Astrocyte of the spinal cord (primary cell): ENCODE measurements at regions not wholly inside any gene's neighbourhood (a gene's known extent, or its start where the extent isn't known, plus 50 kb on each side); places are given as distances from the start of the nearest gene placed in this dataset.
A peak's percentile ranks its signal among the peaks of the same experiment; 100 is the strongest.

Source experiments
- DNase-seq: peaks from one replicate; pipeline ENCODE4 v3.0.0; 2011; ENCODE audit warnings: low read depth, low spot score
- H3K4me3 ChIP-seq: 2 replicates; pipeline ENCODE4 v1.5.1; 2011; ENCODE audit warnings: low read depth, mild to moderate bottlenecking, low read length, moderate library complexity
- in situ Hi-C: cut with HindIII; loops from 2 replicates; pipeline ENCODE4 v1.10.0; 2017; ENCODE audit warnings: low sequenced_read_pairs
- TF ChIP-seq, protein P1 (sequence below): IDR thresholded peaks from 2 replicates; pipeline ENCODE4 v1.5.1; 2012; ENCODE audit warnings: low read depth, mild to moderate bottlenecking, low read length, inconsistent platforms

DNA sequence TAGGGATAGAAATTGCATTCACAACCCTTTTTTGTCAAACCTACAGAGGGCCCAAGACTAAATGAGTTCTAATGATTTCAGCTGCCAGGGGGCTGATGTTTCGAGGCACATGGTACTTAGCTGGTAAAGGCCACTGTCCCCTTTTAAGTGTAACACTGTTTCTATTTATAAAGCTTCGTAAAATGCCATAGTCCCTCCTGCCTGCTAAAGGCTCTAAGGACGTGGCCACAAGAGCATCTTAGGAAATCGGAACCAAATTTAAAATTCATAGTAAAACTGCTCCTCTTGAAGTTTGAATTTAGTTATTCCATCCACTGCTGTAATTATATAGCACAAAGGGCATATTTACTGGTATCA is 170.3 kb upstream of the WWC1 start:
- TF ChIP-seq, protein P1, sequence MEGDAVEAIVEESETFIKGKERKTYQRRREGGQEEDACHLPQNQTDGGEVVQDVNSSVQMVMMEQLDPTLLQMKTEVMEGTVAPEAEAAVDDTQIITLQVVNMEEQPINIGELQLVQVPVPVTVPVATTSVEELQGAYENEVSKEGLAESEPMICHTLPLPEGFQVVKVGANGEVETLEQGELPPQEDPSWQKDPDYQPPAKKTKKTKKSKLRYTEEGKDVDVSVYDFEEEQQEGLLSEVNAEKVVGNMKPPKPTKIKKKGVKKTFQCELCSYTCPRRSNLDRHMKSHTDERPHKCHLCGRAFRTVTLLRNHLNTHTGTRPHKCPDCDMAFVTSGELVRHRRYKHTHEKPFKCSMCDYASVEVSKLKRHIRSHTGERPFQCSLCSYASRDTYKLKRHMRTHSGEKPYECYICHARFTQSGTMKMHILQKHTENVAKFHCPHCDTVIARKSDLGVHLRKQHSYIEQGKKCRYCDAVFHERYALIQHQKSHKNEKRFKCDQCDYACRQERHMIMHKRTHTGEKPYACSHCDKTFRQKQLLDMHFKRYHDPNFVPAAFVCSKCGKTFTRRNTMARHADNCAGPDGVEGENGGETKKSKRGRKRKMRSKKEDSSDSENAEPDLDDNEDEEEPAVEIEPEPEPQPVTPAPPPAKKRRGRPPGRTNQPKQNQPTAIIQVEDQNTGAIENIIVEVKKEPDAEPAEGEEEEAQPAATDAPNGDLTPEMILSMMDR, result no peak
- DNase-seq, result no peak
- in situ Hi-C loops, result no loop called here
- no peak overlapping the region for H3K4me3 ChIP-seq

GRCh38 chr5:168123631-168124528 is 167.6 kb upstream of the WWC1 start:
- DNase-seq, result peak; percentile 17
- TF ChIP-seq, protein P1, result no peak
- no peak overlapping the region for H3K4me3 ChIP-seq
- in situ Hi-C loops, result no loop called here

- H3K4me3 ChIP-seq, result no peak overlapping the region
- in situ Hi-C loops, result no loop called here
- TF ChIP-seq, protein P1, result no peak
- no peak for DNase-seq
Observed at GRCh38 chr5:168125445-168126199, 165.8 kb upstream of the WWC1 start.

DNA sequence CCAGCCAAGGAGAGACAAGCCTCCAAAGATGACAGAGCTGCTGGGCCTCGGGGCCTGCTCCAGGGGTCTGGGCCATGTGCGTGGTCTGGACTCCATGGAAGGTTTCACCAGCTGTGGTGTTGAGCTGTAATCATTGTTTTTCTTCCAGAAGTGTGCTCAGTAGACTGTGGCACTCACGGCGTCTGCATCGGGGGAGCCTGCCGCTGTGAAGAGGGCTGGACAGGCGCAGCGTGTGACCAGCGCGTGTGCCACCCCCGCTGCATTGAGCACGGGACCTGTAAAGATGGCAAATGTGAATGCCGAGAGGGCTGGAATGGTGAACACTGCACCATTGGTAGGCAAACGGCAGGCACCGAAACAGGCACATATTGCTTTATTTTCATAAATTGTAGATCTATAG is 164.8 kb upstream of the WWC1 start:
- no peak for DNase-seq
- H3K4me3 ChIP-seq, result no peak overlapping the region
- in situ Hi-C loops, result no loop called here
- TF ChIP-seq, protein P1, result no peak

- DNase-seq, result no peak
- no peak overlapping the region for H3K4me3 ChIP-seq
- TF ChIP-seq, protein P1, result no peak
- in situ Hi-C loops, result no loop called here
Observed at GRCh38 chr5:168128111-168128510, 163.3 kb upstream of the WWC1 start.

GRCh38 chr5:168128557-168128956 is 162.9 kb upstream of the WWC1 start:
- TF ChIP-seq, protein P1, result no peak
- in situ Hi-C loops, result no loop called here
- H3K4me3 ChIP-seq, result no peak overlapping the region
- DNase-seq, result no peak
